ENCODE measurements at regions not wholly inside any gene's neighbourhood (a gene's known extent, or its start where the extent isn't known, plus 50 kb on each side); places are given as distances from the start of the nearest gene placed in this dataset.

- TF ChIP-seq, protein P1, sequence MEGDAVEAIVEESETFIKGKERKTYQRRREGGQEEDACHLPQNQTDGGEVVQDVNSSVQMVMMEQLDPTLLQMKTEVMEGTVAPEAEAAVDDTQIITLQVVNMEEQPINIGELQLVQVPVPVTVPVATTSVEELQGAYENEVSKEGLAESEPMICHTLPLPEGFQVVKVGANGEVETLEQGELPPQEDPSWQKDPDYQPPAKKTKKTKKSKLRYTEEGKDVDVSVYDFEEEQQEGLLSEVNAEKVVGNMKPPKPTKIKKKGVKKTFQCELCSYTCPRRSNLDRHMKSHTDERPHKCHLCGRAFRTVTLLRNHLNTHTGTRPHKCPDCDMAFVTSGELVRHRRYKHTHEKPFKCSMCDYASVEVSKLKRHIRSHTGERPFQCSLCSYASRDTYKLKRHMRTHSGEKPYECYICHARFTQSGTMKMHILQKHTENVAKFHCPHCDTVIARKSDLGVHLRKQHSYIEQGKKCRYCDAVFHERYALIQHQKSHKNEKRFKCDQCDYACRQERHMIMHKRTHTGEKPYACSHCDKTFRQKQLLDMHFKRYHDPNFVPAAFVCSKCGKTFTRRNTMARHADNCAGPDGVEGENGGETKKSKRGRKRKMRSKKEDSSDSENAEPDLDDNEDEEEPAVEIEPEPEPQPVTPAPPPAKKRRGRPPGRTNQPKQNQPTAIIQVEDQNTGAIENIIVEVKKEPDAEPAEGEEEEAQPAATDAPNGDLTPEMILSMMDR (IDR thresholded peaks at IDR 0.05; ENCODE audit: insufficient read depth, low read length), result no peak
- TF ChIP-seq POLR2AphosphoS5 (IDR thresholded peaks at IDR 0.05; ENCODE audit: low read depth), result no peak
- TF ChIP-seq, protein P2, sequence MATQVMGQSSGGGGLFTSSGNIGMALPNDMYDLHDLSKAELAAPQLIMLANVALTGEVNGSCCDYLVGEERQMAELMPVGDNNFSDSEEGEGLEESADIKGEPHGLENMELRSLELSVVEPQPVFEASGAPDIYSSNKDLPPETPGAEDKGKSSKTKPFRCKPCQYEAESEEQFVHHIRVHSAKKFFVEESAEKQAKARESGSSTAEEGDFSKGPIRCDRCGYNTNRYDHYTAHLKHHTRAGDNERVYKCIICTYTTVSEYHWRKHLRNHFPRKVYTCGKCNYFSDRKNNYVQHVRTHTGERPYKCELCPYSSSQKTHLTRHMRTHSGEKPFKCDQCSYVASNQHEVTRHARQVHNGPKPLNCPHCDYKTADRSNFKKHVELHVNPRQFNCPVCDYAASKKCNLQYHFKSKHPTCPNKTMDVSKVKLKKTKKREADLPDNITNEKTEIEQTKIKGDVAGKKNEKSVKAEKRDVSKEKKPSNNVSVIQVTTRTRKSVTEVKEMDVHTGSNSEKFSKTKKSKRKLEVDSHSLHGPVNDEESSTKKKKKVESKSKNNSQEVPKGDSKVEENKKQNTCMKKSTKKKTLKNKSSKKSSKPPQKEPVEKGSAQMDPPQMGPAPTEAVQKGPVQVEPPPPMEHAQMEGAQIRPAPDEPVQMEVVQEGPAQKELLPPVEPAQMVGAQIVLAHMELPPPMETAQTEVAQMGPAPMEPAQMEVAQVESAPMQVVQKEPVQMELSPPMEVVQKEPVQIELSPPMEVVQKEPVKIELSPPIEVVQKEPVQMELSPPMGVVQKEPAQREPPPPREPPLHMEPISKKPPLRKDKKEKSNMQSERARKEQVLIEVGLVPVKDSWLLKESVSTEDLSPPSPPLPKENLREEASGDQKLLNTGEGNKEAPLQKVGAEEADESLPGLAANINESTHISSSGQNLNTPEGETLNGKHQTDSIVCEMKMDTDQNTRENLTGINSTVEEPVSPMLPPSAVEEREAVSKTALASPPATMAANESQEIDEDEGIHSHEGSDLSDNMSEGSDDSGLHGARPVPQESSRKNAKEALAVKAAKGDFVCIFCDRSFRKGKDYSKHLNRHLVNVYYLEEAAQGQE (IDR thresholded peaks at IDR 0.05; ENCODE audit: insufficient replicate concordance, low read depth), result no peak
Measured at GRCh38 chr3:23645533-23646183, 160.1 kb upstream of the UBE2E1 start.
